Heart left ventricle (tissue), 13 donors: ENCODE measurements at regions not wholly inside any gene's neighbourhood (a gene's known extent, or its start where the extent isn't known, plus 50 kb on each side); places are given as distances from the start of the nearest gene placed in this dataset.

Source experiments
- CTCF ChIP-seq, 12 donors: fragments of 200-600 bp; sonication (generic) in 4 of 12; IDR thresholded peaks; one replicate each; pipeline versions ENCODE4 v1.5.0 to v1.8.0; 2018 to 2022; ENCODE audit warnings: antibody characterized with exemption in 12 of 12, mild to moderate bottlenecking in 5 of 12
- POLR2A ChIP-seq, 2 donors: fragments of 450-650 bp; IDR thresholded peaks; one replicate each; pipeline ENCODE4 v1.6.1; 2017; ENCODE audit warnings: antibody characterized with exemption in 2 of 2, mild to moderate bottlenecking in 2 of 2, moderate library complexity in 2 of 2
- donor health status: ischemic (EF 13 %, LVEDD 7.1; RV severe dilation, severe dysfunction).
- donor health status: DM: no; HTN: yes; CAD: no.
- donor health status: DM: no; HTN: no; CAD: no.
- donor health status: ischemic (EF 25% LVEDD 6.9; RV normal size, moderate dysfunction).
- donor health status: ischemic (EF 25% LVEDD 5.7; RV mildly dilated, moderate dysfunction).
- donor health status: ischemic (EF 35%, LVEDD 5.7; RV mildly dilated, moderate dysfunction).
- donor health status: nonischemic (EF 11% LVEDD 7.7; RV severe dilation, severe dysfunction).
- donor health status: DM: yes; HTN: yes; CAD: no.
- donor health status: PGD.
- donor health status: ischemic (EF 29% LVEDD 5.4; RV normal size, mild dysfunction).
- donor health status: nonischemic (EF 23%, LVEDD 6.1; RV moderate dilation, normal function).

DNA sequence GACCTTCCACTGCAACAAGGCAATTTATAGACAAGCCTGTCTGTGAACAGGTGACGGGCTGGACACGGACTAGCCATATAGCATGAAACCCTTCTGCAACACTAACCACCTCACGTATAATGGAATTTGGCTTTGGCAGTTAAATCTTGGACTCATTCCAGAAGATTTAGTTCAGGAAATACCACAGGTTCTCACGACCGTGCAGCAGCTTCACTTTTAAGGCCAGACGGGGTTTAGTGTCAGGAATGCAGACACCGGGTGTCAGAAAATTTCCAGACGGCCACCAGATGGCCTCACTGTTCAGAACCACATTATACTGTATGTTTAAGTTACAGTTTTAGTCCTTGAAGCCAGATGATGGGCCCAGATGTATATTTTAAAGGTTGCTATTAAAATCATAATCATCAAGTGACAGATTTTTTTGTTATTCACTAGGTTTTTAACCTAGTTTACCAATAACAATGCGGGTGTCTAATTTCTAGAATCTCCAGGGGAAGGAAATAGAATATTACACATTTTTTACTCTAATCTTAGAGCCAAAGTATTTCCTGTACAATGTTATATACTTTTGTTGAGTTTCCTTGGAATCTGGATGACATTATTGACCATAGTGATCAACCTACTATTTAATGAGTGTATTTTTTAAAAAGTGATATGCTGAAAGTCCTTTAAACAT is 90.5 kb upstream of the TMPO start:
- TF ChIP-seq CTCF (IDR thresholded peaks at IDR 0.05) (peak; percentile 57 to 81 (median 70)), POLR2A (IDR thresholded peaks at IDR 0.05) (no peak)
